ENCODE measurements at regions not wholly inside any gene's neighbourhood (a gene's known extent, or its start where the extent isn't known, plus 50 kb on each side); places are given as distances from the start of the nearest gene placed in this dataset.

DNA sequence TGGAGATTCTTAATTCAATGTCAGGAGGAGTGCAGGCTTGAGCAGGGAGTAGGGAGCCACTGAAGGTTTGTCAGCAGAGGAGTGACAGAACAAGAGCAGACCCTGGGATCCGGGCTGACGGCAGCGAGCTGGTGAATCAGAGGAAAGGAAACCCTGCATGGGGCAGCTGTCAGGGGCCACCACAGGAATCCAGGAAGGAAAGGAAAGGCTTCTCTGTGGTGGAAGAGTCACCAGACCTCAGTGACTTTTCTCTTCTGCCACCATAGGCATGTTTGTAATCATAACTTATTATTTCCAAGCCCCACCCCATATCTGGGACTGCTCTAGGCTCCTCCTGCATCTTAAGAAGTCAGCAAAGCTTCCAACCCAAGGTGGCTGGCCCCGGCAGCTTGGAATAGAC is 150.9 kb downstream of the BCOR start:
- intact Hi-C loops (cut with DNase I), result no loop called here
- 78 to 89% (median 83%) methylated on average over 4 of the region's 4 CpGs for whole genome bisulfite sequencing, 3 donors
- Histone ChIP-seq H3K9me3 (no peaks in the 10 kb centered on the region), H3K36me3 (no peaks in the 10 kb centered on the region), H3K27me3 (no peaks in the 10 kb centered on the region), H3K4me1 (ENCODE audit: insufficient read depth) (no peaks in the 10 kb centered on the region), H3K4me3 (no peak overlapping the region), H3K27ac (no peak overlapping the region)
- no peak for DNase-seq
- TF ChIP-seq POLR2A (IDR thresholded peaks at IDR 0.05), result no peak
- TF ChIP-seq EP300 (IDR thresholded peaks at IDR 0.05), result no peak
- no peak for TF ChIP-seq CTCF (IDR thresholded peaks at IDR 0.05)

GRCh38 chrX:39948582-39948981 is 149.2 kb downstream of the BCOR start:
- WGBS, 3 donors, result 40 to 59% (median 53%) methylated on average over 11 of the region's 11 CpGs
- intact Hi-C loops (cut with DNase I), result no loop called here

DNA sequence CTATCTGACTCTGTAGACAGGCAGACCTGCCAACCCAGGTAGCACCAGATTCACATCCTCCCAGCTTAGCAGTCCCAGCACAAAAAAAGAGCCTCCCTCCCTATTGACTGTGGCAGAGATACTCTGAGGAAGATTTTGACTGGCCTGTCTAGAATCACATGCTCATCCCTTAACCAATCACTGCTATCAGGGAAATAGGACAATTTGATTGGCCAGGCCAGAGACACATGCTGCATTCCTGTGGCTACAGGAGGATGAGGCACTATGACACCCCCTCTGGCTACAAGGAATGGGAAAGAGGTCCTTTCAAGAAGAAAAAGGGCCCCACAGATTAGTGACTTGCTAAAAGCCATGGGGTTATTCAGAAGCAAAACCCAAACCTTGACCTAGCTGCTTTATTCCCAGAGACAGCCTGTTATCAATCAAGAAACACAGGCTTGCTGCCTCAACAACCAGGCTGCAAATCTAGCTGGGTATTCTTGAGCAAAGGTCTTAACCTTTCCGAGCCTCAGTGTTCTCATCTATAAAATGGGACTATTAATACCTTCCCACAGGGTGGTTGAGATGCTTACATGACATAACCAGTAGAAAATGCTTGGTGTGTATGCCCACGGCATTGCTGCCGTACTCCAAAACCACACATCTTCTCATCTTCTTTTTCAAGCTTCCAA is 147.6 kb downstream of the BCOR start:
- 81 to 88% (median 83%) methylated on average over 3 of the region's 3 CpGs for WGBS, 3 donors
- H3K9me3 ChIP-seq, result no peaks in the 10 kb centered on the region
- H3K27ac ChIP-seq, result no peak overlapping the region
- no peaks in the 10 kb centered on the region for H3K4me1 ChIP-seq (ENCODE audit: insufficient read depth)
- intact Hi-C loops (cut with DNase I), result no loop called here
- no peaks in the 10 kb centered on the region for H3K27me3 ChIP-seq
- no peak for TF ChIP-seq POLR2A (IDR thresholded peaks at IDR 0.05)
- TF ChIP-seq EP300 (IDR thresholded peaks at IDR 0.05), result no peak
- TF ChIP-seq CTCF (IDR thresholded peaks at IDR 0.05), result no peak
- no peaks in the 10 kb centered on the region for H3K36me3 ChIP-seq
- no peak overlapping the region for H3K4me3 ChIP-seq
- DNase-seq, result no peak

More at GRCh38 chrX:39948582-39948981, 149.2 kb downstream of the BCOR start:
- Histone ChIP-seq H3K27ac (no peak overlapping the region), H3K4me3 (no peak overlapping the region), H3K9me3 (no peaks in the 10 kb centered on the region), H3K4me1 (ENCODE audit: insufficient read depth) (no peaks in the 10 kb centered on the region), H3K27me3 (no peaks in the 10 kb centered on the region), H3K36me3 (no peaks in the 10 kb centered on the region)
- DNase-seq, result no peak
- TF ChIP-seq POLR2A (IDR thresholded peaks at IDR 0.05) (no peak), CTCF (IDR thresholded peaks at IDR 0.05) (no peak), EP300 (IDR thresholded peaks at IDR 0.05) (no peak)

- Histone ChIP-seq H3K36me3 (no peaks in the 10 kb centered on the region), H3K27me3 (no peaks in the 10 kb centered on the region), H3K9me3 (no peaks in the 10 kb centered on the region), H3K4me1 (ENCODE audit: insufficient read depth) (no peaks in the 10 kb centered on the region), H3K4me3 (no peak overlapping the region), H3K27ac (no peak overlapping the region)
- 72 to 82% (median 80%) methylated on average over 3 of the region's 3 CpGs for WGBS, 3 donors
- intact Hi-C loops (cut with DNase I), result no loop called here
- TF ChIP-seq EP300 (IDR thresholded peaks at IDR 0.05) (no peak), CTCF (IDR thresholded peaks at IDR 0.05) (no peak), POLR2A (IDR thresholded peaks at IDR 0.05) (no peak)
- no peak for DNase-seq
Measured at GRCh38 chrX:39952989-39953388, 144.8 kb downstream of the BCOR start.

All from ovary (tissue), 7 donors.